Left ventricle myocardium inferior (tissue), 1 donor: ENCODE measurements at regions not wholly inside any gene's neighbourhood (a gene's known extent, or its start where the extent isn't known, plus 50 kb on each side); places are given as distances from the start of the nearest gene placed in this dataset.
"Not testable (repeated sequence)": the region's sequence is repeated elsewhere in the genome, so short reads cannot be mapped to it uniquely, and the experiment has no call there.

Source experiments
- DNase-seq: peaks from one replicate; pipeline ENCODE4 v3.0.0-alpha.2; 2020
- H3K27ac ChIP-seq: fragments of 200-600 bp; replicated peaks from 2 replicates; pipeline ENCODE4 v1.8.0; 2021
- H3K27me3 ChIP-seq: fragments of 200-600 bp; 2 replicates; pipeline ENCODE4 v1.8.0; 2021; ENCODE audit warnings: low read depth
- H3K36me3 ChIP-seq: fragments of 200-600 bp; 2 replicates; pipeline ENCODE4 v1.8.0; 2021
- H3K4me1 ChIP-seq: fragments of 200-600 bp; 2 replicates; pipeline ENCODE4 v1.8.0; 2021
- H3K4me3 ChIP-seq: fragments of 200-600 bp; 2 replicates; pipeline ENCODE4 v1.8.0; 2021; ENCODE audit warnings: mild to moderate bottlenecking, moderate library complexity
- H3K9me3 ChIP-seq: fragments of 200-600 bp; replicated peaks from 2 replicates; pipeline ENCODE4 v1.8.0; 2021
- intact Hi-C: fragments of 100-400 bp; cut with micrococcal nuclease; formaldehyde crosslinking; loops from one replicate; pipeline ENCODE4 v1.11.0; 2022
- TF ChIP-seq, protein P1 (sequence below): fragments of 200-600 bp; IDR thresholded peaks from 2 replicates; pipeline ENCODE4 v1.8.0; 2021; ENCODE audit warnings: antibody characterized with exemption, mild to moderate bottlenecking, borderline replicate concordance
- donor health status: DM: no; HTN: yes; CAD: no; lungs with severe emphysema.

DNA sequence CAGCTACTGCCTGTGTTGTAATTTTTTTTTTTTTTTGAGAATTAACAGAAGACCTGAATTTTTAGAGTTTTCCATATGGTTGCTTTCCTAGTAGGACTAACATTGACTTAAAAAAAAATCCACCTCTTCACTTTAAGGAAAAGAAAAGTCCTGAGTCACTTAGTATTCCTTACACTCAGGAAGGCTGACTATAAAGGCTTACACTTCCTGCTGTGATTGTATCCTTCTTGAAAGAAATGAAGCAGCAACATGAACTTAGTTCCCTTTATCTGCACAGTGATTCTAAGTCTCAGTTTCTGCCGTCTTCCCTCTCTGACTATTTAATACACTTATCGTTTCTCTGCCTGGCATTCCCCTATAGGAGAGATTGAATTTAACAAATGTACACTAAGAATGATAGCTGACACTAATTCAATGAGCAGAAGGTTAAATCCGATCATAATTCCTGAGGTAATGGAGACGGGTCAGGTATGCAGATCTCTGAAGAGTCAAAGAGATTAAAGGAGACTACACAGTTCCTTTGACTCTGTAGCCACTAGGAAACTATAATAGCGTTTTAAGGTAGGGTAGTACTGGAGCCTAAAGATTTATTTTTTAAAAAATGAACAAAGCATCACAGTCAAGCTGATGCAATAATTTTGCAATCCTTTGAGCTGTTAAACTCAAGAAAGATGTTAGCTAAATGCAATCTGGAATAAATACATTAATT, 185.1 kb upstream of the ELAVL2 start:
- H3K4me3 ChIP-seq, result no peak overlapping the region
- H3K9me3 ChIP-seq, result peaks cover 16% of the 10 kb centered on the region
- H3K36me3 ChIP-seq, result no peaks in the 10 kb centered on the region
- TF ChIP-seq, protein P1, sequence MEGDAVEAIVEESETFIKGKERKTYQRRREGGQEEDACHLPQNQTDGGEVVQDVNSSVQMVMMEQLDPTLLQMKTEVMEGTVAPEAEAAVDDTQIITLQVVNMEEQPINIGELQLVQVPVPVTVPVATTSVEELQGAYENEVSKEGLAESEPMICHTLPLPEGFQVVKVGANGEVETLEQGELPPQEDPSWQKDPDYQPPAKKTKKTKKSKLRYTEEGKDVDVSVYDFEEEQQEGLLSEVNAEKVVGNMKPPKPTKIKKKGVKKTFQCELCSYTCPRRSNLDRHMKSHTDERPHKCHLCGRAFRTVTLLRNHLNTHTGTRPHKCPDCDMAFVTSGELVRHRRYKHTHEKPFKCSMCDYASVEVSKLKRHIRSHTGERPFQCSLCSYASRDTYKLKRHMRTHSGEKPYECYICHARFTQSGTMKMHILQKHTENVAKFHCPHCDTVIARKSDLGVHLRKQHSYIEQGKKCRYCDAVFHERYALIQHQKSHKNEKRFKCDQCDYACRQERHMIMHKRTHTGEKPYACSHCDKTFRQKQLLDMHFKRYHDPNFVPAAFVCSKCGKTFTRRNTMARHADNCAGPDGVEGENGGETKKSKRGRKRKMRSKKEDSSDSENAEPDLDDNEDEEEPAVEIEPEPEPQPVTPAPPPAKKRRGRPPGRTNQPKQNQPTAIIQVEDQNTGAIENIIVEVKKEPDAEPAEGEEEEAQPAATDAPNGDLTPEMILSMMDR, result no peak
- no peak for DNase-seq
- intact Hi-C loops, result no loop called here
- H3K27me3 ChIP-seq, result no peaks in the 10 kb centered on the region
- no peaks in the 10 kb centered on the region for H3K4me1 ChIP-seq
- no peak overlapping the region for H3K27ac ChIP-seq

DNA sequence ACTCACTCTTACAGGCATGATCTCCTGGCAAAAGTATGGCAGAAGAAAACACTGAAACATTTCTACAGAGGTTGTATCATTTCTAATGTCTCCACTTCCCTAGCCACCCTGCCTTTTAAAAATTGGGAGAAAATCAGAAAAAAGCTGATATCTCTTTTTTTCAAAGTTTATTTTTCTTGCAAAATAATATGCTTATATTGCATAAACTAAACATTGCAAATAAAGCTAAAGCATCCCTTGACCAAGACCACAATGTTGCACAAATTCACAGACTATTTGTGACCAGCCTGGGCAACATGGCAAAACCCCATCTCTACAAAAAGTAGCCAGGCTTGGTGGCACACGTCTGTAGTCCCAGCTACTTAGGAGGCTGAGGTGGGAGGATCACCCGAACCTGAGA, 183.3 kb upstream of the ELAVL2 start:
- Histone ChIP-seq H3K27ac (no peak overlapping the region), H3K36me3 (no peaks in the 10 kb centered on the region), H3K27me3 (no peaks in the 10 kb centered on the region), H3K4me3 (no peak overlapping the region), H3K9me3 (peaks cover 7% of the 10 kb centered on the region), H3K4me1 (no peaks in the 10 kb centered on the region)
- no peak for DNase-seq
- intact Hi-C loops, result no loop called here
- TF ChIP-seq, protein P1, result no peak

DNA sequence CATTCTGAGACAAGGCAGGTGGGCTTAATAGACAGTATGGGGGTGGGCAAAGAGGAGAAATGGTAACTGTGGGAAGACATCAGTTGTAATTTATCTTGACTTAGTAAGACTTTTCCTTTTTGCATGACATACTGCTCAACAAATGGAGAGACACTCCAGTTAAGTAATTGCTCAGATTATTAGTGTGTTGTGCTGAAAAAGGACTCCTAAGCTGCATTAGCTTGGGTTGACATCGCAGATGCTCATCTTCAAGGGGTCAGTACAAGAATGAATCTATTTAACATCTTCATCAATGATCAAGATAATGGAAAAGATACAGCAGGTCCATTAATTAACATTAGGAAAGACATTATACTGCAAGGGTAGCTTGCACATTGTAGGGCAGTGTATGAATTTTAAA, 181.1 kb upstream of the ELAVL2 start:
- Histone ChIP-seq H3K27ac (no peak overlapping the region), H3K36me3 (no peaks in the 10 kb centered on the region), H3K4me1 (no peaks in the 10 kb centered on the region), H3K4me3 (no peak overlapping the region), H3K27me3 (no peaks in the 10 kb centered on the region), H3K9me3 (no peaks in the 10 kb centered on the region)
- intact Hi-C loops, result no loop called here
- TF ChIP-seq, protein P1, result no peak
- DNase-seq, result no peak

DNA sequence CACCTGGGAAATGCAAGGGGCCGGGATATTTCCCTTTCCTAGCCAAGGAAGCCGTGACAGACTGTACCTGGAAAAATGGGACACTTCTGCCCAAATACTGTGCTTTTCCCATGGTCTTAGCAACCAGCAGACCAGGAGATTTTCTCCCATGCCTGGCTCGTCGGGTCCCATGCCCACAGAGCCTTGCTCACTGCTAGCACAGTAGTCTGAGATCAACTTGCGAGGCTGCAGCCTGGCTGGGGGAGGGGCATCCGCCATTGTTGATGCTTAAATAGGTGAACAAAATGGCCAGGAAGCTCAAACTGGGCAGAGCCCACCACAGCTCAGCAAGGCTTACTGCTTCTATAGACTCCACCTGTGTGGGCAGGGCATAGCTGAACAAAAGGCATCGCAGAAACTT, 165.8 kb upstream of the ELAVL2 start:
- H3K27ac ChIP-seq, intact Hi-C loops, H3K4me3 ChIP-seq, H3K36me3 ChIP-seq, DNase-seq, H3K27me3 ChIP-seq, H3K4me1 ChIP-seq: not testable (repeated sequence)
- H3K9me3 ChIP-seq, result peaks cover 28% of the 10 kb centered on the region

DNA sequence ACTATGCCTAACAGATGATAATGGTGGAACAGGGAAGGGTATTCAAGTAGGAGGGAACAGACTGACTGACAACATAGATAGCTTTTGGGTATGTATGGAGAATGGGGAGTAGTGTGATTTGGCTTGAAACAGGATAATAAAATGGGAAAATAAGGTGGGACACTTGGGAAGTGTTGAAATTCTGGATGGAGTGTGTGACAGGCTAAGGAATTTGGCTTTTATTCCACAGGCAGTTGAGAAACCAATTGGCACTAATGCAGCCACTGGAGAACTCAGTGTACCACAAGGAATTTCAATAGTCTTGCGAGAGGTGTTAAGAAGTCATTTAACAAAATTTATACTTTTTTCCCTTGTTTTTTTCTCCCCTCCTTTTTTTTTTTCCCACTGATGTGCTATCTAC, 153.5 kb upstream of the ELAVL2 start:
- Histone ChIP-seq H3K36me3 (no peaks in the 10 kb centered on the region), H3K4me3 (no peak overlapping the region), H3K4me1 (no peaks in the 10 kb centered on the region), H3K27me3 (no peaks in the 10 kb centered on the region), H3K9me3 (no peaks in the 10 kb centered on the region), H3K27ac (no peak overlapping the region)
- intact Hi-C loops, result no loop called here
- TF ChIP-seq, protein P1, result no peak
- no peak for DNase-seq

DNA sequence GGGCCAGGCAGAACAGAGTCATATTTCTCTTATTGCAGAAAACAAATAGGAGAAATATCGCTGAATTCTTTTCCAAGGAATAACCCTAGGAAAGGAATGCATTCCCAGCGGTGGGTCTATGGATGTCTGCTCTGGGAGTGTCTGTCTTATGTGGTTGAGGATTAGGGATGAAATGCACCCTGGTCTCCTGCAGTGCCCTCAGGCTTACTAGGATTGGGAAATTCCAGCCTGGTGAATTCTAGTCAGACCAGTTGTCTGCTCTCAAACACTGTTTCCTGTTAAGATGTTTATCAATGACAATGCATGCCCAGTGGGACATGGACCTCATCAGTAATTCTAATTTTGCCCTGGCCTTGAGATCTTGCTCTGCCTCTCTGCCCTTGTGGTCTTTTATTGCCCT, 136.1 kb upstream of the ELAVL2 start:
- Histone ChIP-seq H3K4me3 (no peak overlapping the region), H3K4me1 (no peaks in the 10 kb centered on the region), H3K36me3 (no peaks in the 10 kb centered on the region), H3K9me3 (peaks cover 68% of the 10 kb centered on the region), H3K27ac (no peak overlapping the region), H3K27me3 (no peaks in the 10 kb centered on the region)
- DNase-seq, result no peak
- TF ChIP-seq, protein P1, result no peak
- intact Hi-C loops, result no loop called here
